WERI-Rb-1 (cell line): ENCODE measurements at regions not wholly inside any gene's neighbourhood (a gene's known extent, or its start where the extent isn't known, plus 50 kb on each side); places are given as distances from the start of the nearest gene placed in this dataset.

Experiments
- DNase-seq: peaks from one replicate; pipeline ENCODE4 v3.0.0-alpha.2; 2020
- H3K27ac ChIP-seq: fragments of 250-450 bp; sonication (Bioruptor Pico); 2 replicates; pipeline ENCODE4 v1.5.1; 2020; ENCODE audit warnings: mild to moderate bottlenecking, moderate library complexity
- H3K27me3 ChIP-seq: fragments of 250-450 bp; sonication (Bioruptor Pico); 2 replicates; pipeline ENCODE4 v1.5.1; 2021; ENCODE audit warnings: mild to moderate bottlenecking, low read depth, moderate library complexity; ENCODE audit not compliant: insufficient read depth, severe bottlenecking
- H3K36me3 ChIP-seq: fragments of 250-450 bp; sonication (Bioruptor Pico); 2 replicates; pipeline ENCODE4 v1.5.1; 2020; ENCODE audit warnings: mild to moderate bottlenecking, moderate library complexity
- H3K4me3 ChIP-seq: 2 replicates; pipeline ENCODE4 v1.5.1; 2011; ENCODE audit warnings: low read depth, mild to moderate bottlenecking, control low read depth, low read length
- H3K9me3 ChIP-seq: fragments of 250-450 bp; sonication (Bioruptor Pico); 2 replicates; pipeline ENCODE4 v1.5.1; 2021; ENCODE audit warnings: mild to moderate bottlenecking, moderate library complexity; ENCODE audit not compliant: severe bottlenecking
- CTCF ChIP-seq: IDR thresholded peaks from 2 replicates; pipeline ENCODE4 v1.5.1; 2011; ENCODE audit warnings: low read depth, mild to moderate bottlenecking, control low read depth, inconsistent platforms, low read length

GRCh38 chr11:43556612-43557375, 123.7 kb upstream of the HSD17B12 start:
- Histone ChIP-seq H3K27me3 (no peaks in the 10 kb centered on the region), H3K36me3 (no peaks in the 10 kb centered on the region), H3K27ac (no peak overlapping the region), H3K4me3 (no peak overlapping the region), H3K9me3 (no peaks in the 10 kb centered on the region)
- TF ChIP-seq CTCF: no peak
- DNase-seq: no peak

- Histone ChIP-seq H3K36me3 (no peaks in the 10 kb centered on the region), H3K4me3 (no peak overlapping the region), H3K9me3 (no peaks in the 10 kb centered on the region), H3K27me3 (no peaks in the 10 kb centered on the region), H3K27ac (no peak overlapping the region)
- DNase-seq: no peak
- no peak for TF ChIP-seq CTCF
Measured at GRCh38 chr11:43557553-43558110, 122.9 kb upstream of the HSD17B12 start.

- no peak overlapping the region; the same call in 1 of the 2 replicates for H3K4me3 ChIP-seq
- no peak for DNase-seq
- H3K36me3 ChIP-seq: no peaks in the 10 kb centered on the region
- no peak for TF ChIP-seq CTCF
- no peaks in the 10 kb centered on the region for H3K9me3 ChIP-seq
- no peaks in the 10 kb centered on the region for H3K27me3 ChIP-seq
- H3K27ac ChIP-seq: no peak overlapping the region
Measured at GRCh38 chr11:43558146-43558545, 122.4 kb upstream of the HSD17B12 start.

GRCh38 chr11:43558556-43559127, 121.9 kb upstream of the HSD17B12 start:
- Histone ChIP-seq H3K4me3 (no peak overlapping the region), H3K27me3 (no peaks in the 10 kb centered on the region), H3K36me3 (no peaks in the 10 kb centered on the region), H3K9me3 (no peaks in the 10 kb centered on the region), H3K27ac (no peak overlapping the region)
- no peak for TF ChIP-seq CTCF
- DNase-seq: no peak

GRCh38 chr11:43561832-43562231, 118.7 kb upstream of the HSD17B12 start:
- DNase-seq: no peak
- Histone ChIP-seq H3K9me3 (no peaks in the 10 kb centered on the region), H3K36me3 (no peaks in the 10 kb centered on the region), H3K27ac (no peak overlapping the region), H3K4me3 (no peak overlapping the region), H3K27me3 (peaks cover 1% of the 10 kb centered on the region)
- no peak for TF ChIP-seq CTCF
